Hematopoietic multipotent progenitor cell (in vitro differentiated cells): ENCODE measurements at regions not wholly inside any gene's neighbourhood (a gene's known extent, or its start where the extent isn't known, plus 50 kb on each side); places are given as distances from the start of the nearest gene placed in this dataset.

Experiments
- DNase-seq, 3 donors: peaks; one replicate each; pipeline ENCODE4 v3.0.0-alpha.2; 2011 to 2015; ENCODE audit warnings: low read depth in 2 of 3, low spot score in 2 of 3

DNA sequence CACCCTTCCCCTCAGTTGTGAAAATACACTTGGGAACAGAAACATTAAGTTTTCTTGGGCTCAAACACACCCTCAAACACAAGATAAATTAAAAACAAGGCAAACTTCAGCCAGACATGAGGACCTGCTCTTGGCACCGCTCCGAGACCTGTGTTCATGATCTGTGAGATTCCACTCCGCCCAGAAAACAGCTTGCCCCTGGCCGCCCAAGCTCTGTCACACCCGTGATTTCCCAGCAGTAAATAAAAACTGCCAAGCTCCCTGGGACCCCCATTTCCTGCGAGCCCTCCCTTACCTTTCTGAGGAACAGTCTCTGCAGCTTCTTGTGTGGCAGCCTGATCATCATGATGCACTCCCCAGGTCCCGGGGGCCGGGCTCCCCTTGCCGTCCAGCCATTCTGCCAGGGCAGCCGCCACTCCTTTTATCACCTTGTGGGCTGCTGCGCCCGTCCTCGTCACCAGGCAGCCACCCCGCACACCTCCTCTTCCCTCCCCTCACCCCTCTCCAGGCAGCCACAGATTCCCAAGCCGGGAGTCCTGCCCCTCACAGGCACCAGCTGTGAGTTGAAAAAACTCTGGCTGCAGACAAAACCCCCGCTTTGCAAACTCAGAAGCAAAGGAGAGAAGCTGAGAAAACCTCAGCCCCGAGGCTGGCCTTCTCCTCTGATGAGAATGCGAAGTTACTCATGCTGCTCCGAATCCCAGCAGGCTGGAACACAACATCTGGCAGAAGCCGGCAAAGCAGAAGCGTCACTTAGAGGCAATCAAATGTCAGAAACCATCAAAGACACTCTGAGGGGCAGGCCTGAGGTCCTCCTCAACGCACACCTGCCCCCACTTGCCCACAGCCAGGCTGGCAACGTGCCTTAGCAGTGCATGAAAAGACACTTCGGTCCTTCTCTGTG is 130.4 kb upstream of the RPS6KA2 start:
- DNase-seq: no peak

DNA sequence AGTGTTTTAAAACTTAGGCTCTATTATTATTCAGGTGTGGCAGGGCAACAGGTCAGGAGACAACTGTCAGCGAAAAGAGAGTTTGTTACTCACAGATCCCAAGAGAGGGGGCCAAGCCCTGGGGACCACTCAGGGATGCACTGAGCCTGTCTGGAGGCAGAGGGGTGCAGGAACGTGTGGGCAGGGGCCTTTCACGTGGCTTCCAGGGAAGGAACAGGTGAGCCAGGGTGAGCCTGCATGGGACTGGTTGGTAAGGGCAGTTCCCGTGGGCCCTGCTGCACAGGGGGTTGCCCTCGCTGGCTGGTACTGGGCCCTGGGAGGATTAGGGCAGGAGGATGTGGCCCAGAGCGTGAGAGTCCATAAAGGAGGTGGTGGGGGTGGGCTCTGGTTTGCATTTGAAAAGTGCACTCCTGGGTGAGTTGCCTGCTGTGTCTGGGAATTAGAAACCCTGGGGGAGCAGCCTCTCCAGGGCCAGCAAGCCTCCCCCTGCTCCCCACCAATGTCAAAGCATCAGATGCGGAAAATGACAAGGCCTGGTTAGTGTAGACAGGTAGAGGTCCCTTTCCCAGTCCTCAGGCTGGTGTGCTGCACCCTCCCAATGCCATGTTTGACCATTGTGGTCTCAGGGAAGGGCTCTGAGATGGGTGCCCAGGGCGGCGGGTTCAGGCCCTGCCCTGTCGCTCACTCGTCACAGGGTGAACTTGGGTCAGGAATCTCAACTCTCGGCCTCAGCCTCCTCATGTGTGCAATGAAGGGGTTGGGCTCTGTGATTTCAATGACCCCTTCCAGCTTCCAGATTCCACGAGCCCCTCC is 127.4 kb upstream of the RPS6KA2 start:
- no peak for DNase-seq

- no peak for DNase-seq
Observed at GRCh38 chr6:166752928-166753721, 126.1 kb upstream of the RPS6KA2 start.

DNA sequence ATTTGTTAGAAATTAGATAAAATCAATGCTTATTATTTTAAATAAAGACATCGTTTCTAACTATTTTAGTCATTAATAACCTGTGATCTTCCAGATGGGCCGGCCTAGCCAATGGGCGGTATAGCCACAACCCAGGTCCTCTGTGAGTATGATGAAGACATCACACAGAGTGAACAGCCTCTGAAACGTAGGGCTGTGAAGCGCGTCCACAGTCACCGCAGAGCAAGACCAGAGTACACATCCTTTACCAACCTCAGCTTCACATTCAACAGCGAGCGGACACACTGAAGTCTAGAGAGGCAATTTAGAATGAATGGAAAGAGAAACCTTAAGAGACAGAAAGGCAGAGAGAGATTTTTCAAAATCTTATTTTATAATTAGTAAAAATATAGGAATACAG is 125.0 kb upstream of the RPS6KA2 start:
- DNase-seq: no peak

- peak in 2 of 3 donors; percentile 77 to 90 for DNase-seq
Observed at GRCh38 chr6:166751051-166751595, 124.1 kb upstream of the RPS6KA2 start.

DNA sequence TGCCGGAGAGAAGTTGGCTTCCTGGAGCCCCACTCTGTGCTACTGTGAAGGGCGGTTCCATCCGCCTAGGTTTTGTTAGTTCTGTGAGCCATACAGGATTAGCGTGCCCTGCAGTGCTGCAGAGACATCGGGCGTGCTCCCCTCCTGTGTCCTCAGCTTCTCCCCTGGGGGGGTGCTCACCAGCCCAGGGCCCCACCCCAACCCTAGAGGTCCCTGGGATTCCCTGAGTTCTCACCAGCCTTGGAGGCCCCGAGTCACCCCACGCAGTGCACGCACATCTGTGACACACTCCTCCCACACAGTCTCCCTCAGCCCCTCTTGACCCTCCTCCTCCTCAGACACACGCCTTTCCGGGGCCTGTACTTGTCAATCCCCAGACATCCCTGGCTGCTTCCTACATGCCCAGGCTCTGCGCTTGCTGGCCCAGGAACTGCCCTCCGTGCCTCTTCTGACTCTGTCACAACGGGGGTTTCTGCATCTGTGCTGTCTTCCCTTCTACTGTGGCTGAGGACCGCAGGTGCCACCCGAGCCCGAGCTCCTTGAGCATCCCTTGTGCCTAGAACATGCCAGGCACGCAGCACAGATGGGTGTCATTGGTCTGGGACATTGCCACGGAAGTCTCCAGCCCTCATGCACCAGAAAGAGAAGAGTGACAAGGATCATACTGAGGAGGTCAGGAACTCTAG is 123.2 kb upstream of the RPS6KA2 start:
- DNase-seq: no peak

DNA sequence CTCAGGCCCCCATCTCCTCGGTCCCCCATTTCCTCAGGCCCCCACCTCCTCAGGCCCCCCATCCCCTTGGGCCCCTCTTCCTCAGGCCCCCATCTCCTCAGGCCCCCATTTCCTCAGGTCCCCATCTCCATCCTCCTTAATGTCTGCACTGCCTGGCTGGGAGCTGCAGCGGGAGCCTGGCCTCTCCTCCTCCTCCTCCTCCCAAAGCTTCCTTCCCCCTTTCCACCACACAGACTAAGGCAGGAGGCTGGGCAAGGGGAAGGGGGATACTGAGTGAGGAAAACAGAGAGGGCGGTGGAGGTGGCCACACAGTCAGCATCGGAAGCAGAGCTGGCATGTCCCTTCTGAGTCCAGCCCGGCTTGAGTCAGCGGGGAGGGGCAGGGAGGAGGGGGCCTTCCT is 122.6 kb upstream of the RPS6KA2 start:
- no peak for DNase-seq

- no peak for DNase-seq
Observed at GRCh38 chr6:166747644-166748595, 120.9 kb upstream of the RPS6KA2 start.

DNA sequence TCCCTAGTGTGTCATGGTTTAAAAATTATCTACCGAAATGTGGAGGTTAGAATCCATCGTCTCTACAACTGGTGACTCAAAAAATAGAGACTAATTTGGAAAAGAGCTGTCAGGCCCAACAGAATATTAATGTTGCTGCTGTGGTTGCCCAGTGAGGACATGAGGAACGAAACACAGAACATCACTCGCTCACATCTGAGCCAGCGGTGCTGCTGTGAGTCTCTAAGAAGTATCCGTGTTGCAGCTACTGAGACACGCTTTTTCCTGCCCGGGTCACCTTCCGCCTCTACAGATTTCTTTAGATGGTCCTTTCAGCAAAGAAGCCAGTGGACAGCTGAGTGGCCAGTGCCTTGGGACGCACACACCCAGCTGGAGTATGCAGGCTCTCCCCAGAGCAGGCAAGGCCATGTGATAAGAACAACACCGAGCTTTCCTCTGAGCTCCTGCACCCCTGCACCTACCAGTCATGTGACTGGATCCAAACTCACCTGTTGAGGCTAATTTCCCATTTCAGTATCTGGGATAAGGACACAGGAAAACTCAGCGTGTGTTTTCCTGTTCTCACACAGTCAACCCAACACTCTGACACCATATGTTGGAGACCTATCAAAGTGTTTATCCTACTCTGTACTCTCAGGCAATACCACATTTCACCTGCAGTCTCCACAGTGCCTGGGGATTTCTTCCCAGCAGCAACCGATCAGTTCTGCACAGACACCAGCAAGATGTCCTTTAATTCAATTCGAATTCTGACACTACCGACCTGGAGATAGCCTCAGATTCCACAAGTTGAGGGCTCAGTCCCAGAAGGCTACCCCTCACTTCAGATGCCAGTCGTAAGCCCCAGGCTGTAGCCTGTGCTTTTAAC is 119.0 kb upstream of the RPS6KA2 start:
- DNase-seq: no peak

DNA sequence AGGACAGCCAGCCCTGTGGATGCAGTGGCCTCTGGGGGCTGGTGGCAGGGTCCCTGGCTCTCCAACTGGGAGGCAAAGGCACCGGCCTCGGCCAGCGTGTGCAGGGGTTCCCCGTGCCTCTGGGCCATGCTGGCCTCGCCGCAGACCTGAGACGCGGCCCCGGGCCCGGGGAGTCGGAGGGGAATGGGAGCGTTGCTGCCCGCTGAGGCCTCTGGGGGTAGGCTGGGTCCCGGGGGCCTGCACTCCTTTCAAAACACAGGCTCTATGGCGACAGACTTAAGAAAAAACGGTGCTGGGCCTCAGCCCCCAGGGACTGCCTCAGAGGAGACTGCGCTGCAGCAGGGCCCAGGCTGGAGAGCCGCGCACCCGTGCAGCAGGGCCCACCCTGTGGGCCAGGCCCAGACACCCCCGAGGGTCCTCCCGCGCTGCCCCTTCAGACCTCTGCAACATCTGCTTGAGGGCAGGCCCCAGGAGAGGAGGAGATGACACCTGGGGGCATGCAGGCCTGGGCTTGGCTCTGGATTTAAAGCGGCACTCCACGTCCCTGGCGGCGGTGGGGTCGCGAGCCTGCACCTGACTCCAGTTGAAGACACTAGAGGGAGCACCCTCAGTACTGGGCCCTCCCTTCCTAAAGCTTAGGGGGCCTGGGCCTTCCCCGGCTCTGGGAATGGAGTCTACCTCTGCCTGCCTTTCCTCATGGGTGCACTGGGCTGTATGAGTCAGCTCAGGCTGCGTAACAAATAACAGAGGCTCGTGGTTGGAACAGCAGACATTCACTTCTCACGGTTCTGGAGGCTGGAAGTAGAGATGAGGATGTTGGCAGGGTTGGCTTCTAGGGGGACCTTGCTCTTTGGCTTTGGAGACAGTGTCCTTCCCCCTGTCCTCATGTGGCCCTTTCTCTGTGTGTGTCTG is 117.4 kb upstream of the RPS6KA2 start:
- no peak for DNase-seq

- no peak for DNase-seq
Observed at GRCh38 chr6:166743406-166744222, 116.6 kb upstream of the RPS6KA2 start.

DNA sequence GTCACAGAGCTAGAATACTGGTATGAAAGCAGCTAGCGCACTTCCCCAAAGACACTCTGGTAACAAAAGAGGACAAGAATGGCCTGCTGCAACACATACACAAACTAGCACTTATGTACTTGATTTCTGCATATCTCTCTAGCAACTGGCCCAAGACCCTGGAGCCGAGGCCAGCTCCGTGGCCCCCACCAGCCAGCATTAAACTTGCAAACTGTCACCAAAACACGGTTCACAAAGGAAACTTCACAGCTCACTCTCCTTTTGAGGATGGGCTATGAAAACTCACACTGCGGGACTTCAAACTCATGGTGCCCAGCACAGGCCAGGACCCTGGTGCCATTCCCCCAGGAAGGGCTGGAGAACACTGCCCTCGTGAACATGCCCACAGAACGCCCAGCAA is 115.9 kb upstream of the RPS6KA2 start:
- no peak for DNase-seq

DNA sequence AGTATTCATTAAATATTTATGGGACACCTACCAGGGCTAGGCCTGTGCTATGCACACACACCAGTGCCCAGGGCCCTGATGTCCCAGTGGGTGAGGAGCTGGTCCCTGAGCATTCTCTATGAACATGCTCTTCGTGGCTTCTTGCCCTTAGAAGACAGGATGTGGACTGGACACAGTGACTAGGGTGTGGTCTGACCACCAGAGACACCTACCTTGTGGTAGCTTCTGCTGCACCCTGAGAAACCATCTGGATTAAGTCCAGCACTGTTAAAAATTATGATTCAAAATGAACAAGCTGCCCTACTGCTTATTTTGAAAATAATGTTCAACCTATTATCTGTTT is 112.9 kb upstream of the RPS6KA2 start:
- DNase-seq: no peak

DNA sequence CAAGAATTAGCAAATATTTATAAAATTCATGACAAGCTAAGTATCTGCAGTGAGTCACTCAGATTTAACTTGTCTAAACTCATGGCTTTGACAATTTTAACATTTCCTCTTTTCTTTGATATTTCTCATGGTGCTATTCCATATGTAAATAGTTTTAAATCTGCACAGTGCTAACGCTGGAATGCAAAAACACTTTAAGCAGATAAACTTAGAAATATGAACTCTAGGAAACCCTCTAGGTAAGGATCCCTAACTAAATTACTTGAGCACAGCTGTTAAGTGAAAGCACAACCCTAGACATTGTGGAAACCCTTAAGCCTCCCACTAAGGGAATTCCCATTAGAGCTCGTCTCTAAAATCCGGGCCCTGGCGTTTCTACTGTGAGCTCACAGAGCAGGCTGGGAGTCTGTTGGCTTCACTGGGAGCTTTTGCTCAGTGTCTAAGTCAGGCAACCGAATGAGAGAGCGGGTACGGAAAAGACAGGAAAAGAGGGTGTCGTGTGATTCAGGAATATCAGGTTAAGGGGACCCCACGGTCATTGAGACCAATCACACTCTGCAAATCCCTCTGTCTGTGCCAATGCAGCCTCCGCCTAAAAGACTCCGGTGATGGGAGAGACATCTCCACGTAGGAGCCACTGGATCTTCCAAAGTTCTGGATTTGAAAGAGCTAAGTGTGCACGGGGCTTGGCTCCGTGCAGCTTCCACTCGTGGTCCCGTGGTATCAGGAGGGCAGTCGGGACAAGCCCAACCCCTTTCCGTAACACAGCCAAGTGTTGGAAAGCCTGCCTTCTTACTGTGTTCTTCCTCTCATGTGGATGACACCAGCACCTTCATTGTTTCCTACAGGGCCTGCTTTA is 112.3 kb upstream of the RPS6KA2 start:
- DNase-seq: no peak

DNA sequence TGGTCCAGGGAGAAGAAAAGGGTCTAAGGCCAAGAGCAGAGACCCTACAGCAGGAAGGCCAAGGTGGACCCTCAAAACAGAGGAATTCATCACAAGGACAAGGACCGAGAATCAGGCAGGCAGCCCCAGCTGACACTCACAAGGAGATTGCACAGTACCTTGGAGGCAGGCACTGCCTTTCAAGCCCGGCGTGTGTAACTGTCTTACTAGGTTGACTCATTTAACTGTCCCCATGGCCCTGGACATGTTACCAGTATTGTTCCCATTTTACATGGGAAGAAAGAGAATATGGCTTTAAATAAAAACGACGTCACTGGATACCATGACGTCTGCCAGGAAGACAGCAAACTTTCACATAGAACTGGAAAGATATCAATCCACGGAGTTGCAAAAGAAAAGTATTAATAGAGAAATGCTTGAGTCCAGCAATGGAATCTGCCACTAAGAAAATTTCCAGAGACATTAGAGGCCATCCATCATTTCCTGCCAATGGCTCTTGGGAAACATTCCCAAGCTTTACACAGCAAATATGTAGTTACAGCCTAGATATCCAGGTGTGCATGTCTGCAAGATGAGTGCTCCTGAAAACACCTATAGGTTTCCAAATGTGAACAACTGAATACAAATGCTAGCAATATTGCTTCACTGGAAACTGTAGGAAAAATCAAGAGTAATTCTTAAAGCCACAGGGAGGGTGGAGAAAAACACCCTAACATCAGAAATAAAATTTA is 111.5 kb upstream of the RPS6KA2 start:
- DNase-seq: no peak
